HepG2 (cell line): ENCODE measurements at regions not wholly inside any gene's neighbourhood (a gene's known extent, or its start where the extent isn't known, plus 50 kb on each side); places are given as distances from the start of the nearest gene placed in this dataset.

Experiments
- ATAC-seq: fragments of 200-7000 bp; cut with Tn5 transposase; 3 replicates; pipeline ENCODE4 v1.9.1; 2020; ENCODE audit warnings: mild to moderate bottlenecking, moderate library complexity
- BruUV-seq: library from RNA; stranded (reverse); fragments of 400-500 nt; replicated peaks from 2 replicates; lab custom pipeline; 2021; lab: Mats Ljungman, UMichigan
- CTCF ChIA-PET: fragments of 300-600 bp; formaldehyde crosslinking; extraction: SDS; loops from one replicate; lab custom pipeline; 2021; ENCODE audit warnings: low total read pairs, inconsistent platforms, low intra/inter-chr PET ratio; lab: Yijun Ruan, JAX
- POLR2A ChIA-PET: fragments of 350-600 bp; sonication (Branson Sonifier 250); formaldehyde crosslinking; loops from one replicate; lab custom pipeline; 2020; ENCODE audit warnings: antibody characterized with exemption, inconsistent platforms; lab: Yijun Ruan, JAX
- DNase-seq: peaks from one replicate; pipeline ENCODE4 v3.0.0-alpha.2; 2015; ENCODE audit warnings: low spot score
- FAIRE-seq: peaks from 3 replicates; lab custom pipeline; 2011; peaks lifted over from hg19 to GRCh38; lab: Jason Lieb, UNC
- H2AFZ ChIP-seq: one replicate; pipeline ENCODE4 v1.6.1; 2011; ENCODE audit warnings: low read length, inconsistent platforms
- H3K27ac ChIP-seq: fragments of 300-600 bp; 3 replicates; pipeline ENCODE4 v1.8.0; 2011; ENCODE audit warnings: mixed run types, mild to moderate bottlenecking, mixed read lengths, low read length, inconsistent platforms; ENCODE audit not compliant: insufficient read depth; ENCODE audit errors: extremely low read length
- H3K27me3 ChIP-seq, 2 experiments: fragments of 200-600 bp in 1 of 2; 2 replicates in 1 of 2; 3 replicates in 1 of 2; pipeline versions ENCODE4 v1.6.0 to v1.8.0; 2011; ENCODE audit warnings: low read length in 2 of 2, mild to moderate bottlenecking in 2 of 2, moderate library complexity in 2 of 2, inconsistent platforms in 1 of 2; ENCODE audit not compliant: insufficient read depth in 2 of 2, control insufficient read depth in 1 of 2
- H3K36me3 ChIP-seq, 2 experiments: fragments of 200-600 bp in 1 of 2; replicated peaks in 1 of 2; 2 replicates in 1 of 2; 3 replicates in 1 of 2; pipeline versions ENCODE4 v1.5.1 to v1.8.0; 2011; ENCODE audit warnings: low read length in 2 of 2, inconsistent platforms in 1 of 2; ENCODE audit not compliant: insufficient read depth in 2 of 2, control insufficient read depth in 1 of 2
- H3K4me1 ChIP-seq: 2 replicates; pipeline ENCODE4 v1.5.1; 2012; ENCODE audit warnings: low read length, inconsistent platforms; ENCODE audit not compliant: insufficient read depth
- H3K4me2 ChIP-seq: 2 replicates; pipeline ENCODE4 v1.6.0; 2011; ENCODE audit warnings: low read depth, low read length, inconsistent platforms
- H3K4me3 ChIP-seq, 3 experiments: fragments of 200-600 bp in 1 of 3; sonication (generic), shearing (Covaris generic) in 1 of 3; replicated peaks in 1 of 3; 2 replicates each; pipeline ENCODE4 v1.5.1; 2011 to 2016; ENCODE audit warnings: low read length in 3 of 3, inconsistent platforms in 2 of 3, low read depth in 2 of 3, mild to moderate bottlenecking in 2 of 3, control low read depth in 1 of 3, mixed read lengths in 1 of 3; ENCODE audit not compliant: insufficient read depth in 1 of 3
- H3K79me2 ChIP-seq: one replicate; pipeline ENCODE4 v1.6.1; 2011; ENCODE audit warnings: low read length, inconsistent platforms; ENCODE audit not compliant: insufficient read depth
- H3K9ac ChIP-seq: 2 replicates; pipeline ENCODE4 v1.6.0; 2011; ENCODE audit warnings: mild to moderate bottlenecking, low read depth, low read length, inconsistent platforms; ENCODE audit not compliant: insufficient read depth
- H3K9me3 ChIP-seq: 2 replicates; pipeline ENCODE4 v1.5.1; 2012; ENCODE audit warnings: mild to moderate bottlenecking, low read length
- H4K20me1 ChIP-seq: 2 replicates; pipeline ENCODE4 v1.6.0; 2011; ENCODE audit warnings: inconsistent platforms, mild to moderate bottlenecking, low read length, moderate library complexity; ENCODE audit not compliant: insufficient read depth
- FOSL2 ChIP-seq: sonication (generic); formaldehyde crosslinking; IDR thresholded peaks from 2 replicates; pipeline ENCODE4 v1.4.0; 2020; ENCODE audit warnings: missing genetic modification reagents
- MED1 ChIP-seq: sonication (generic); formaldehyde crosslinking; IDR thresholded peaks from 2 replicates; pipeline ENCODE4 v1.4.0; 2020; ENCODE audit warnings: missing genetic modification reagents
- PCBP2 ChIP-seq: fragments of 200-400 bp; formaldehyde crosslinking; optimal IDR thresholded peaks from 2 replicates; pipeline ENCODE3; 2018; ENCODE audit warnings: low read length, low read depth; ENCODE audit not compliant: poor library complexity, severe bottlenecking
- SIN3B ChIP-seq: fragments of 150-350 bp; IDR thresholded peaks from 2 replicates; pipeline ENCODE4 v1.6.1; 2014; ENCODE audit warnings: low read length
- SMC3 ChIP-seq: IDR thresholded peaks from 2 replicates; pipeline ENCODE4 v1.6.1; 2011; ENCODE audit warnings: low read length, improper control_type of control experiment
- STAG1 ChIP-seq: sonication (generic); formaldehyde crosslinking; IDR thresholded peaks from 2 replicates; pipeline ENCODE4 v1.4.0; 2020; ENCODE audit warnings: missing genetic modification reagents
- ZBTB7A ChIP-seq: sonication (generic); formaldehyde crosslinking; IDR thresholded peaks from 2 replicates; pipeline ENCODE4 v1.8.0; 2022; ENCODE audit warnings: mild to moderate bottlenecking, missing genetic modification reagents
- ZNF101 ChIP-seq: sonication (generic); formaldehyde crosslinking; IDR thresholded peaks from 2 replicates; pipeline ENCODE4 v1.4.0; 2020; ENCODE audit warnings: mild to moderate bottlenecking, low read depth, missing genetic modification reagents, borderline replicate concordance
- ZNF282 ChIP-seq: fragments of 450-650 bp; IDR thresholded peaks from 2 replicates; pipeline ENCODE4 v1.6.1; 2018; ENCODE audit not compliant: partially characterized antibody
- WGBS: methylation state at CpG from one replicate; pipeline ENCODE4 v1.1.6; 2017; ENCODE audit warnings: low lambda C conversion rate; 5-methylcytosine and 5-hydroxymethylcytosine counted together
- in situ Hi-C: cut with HindIII; loops from 2 replicates; pipeline ENCODE4 v1.10.0; 2017; ENCODE audit warnings: low pct_unique_long_range_greater_than_20kb; ENCODE audit not compliant: extremely low pct_ligation_motif_present
- intact Hi-C: fragments of 100-400 bp; cut with micrococcal nuclease; formaldehyde crosslinking; loops from one replicate; pipeline ENCODE4 v1.10.0; 2022; ENCODE audit not compliant: unreplicated experiment
- TF ChIP-seq, protein P1 (sequence below): sonication (generic); formaldehyde crosslinking; conservative IDR thresholded peaks from 2 replicates; pipeline ENCODE4 v1.4.0; 2020; ENCODE audit warnings: missing genetic modification reagents
- TF ChIP-seq, protein P2 (sequence below): sonication (generic); formaldehyde crosslinking; IDR thresholded peaks from 2 replicates; pipeline ENCODE4 v1.4.0; 2020; ENCODE audit warnings: missing genetic modification reagents, borderline replicate concordance
- TF ChIP-seq, protein P3 (sequence below): sonication (generic); formaldehyde crosslinking; IDR thresholded peaks from 2 replicates; pipeline ENCODE4 v1.4.0; 2020; ENCODE audit warnings: mild to moderate bottlenecking, missing genetic modification reagents, borderline replicate concordance
- TF ChIP-seq, protein P4 (sequence below): sonication (generic); formaldehyde crosslinking; IDR thresholded peaks from 2 replicates; pipeline ENCODE4 v1.5.0; 2020; ENCODE audit warnings: mild to moderate bottlenecking, missing genetic modification reagents, moderate library complexity

DNA sequence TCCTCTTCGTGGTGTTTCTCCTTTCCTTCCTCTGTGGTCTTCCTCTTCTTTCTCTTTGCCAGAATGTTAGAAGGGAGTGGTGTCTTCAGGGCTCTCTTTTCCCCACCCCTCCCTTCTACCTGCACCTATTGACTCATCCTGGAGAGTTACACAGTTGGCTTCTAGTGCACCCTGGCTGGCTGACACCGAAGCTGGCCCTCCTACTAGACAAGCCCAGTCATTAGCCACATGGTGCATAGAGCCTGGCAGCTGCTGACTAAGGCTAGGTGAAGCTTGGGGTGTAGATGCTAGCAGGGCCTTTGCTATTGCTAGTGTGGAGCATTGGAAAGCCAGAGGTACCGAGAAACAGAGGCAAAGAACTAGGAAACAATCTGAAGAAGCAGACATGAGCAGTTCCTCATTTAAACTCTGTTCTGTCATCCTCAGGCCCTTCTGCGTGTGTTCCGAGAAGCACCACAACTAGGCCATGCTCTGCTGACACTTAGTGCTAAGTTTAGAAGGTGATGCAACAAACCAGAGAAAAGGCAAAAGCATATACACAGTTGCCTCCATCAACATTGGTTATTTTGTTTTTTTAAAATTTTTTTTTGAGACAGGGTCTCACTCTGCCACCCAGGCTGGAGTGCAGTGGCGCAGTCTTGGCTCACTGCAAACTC is 213.9 kb downstream of the BAMBI start:
- Histone ChIP-seq H3K27me3 (no peaks in the 10 kb centered on the region; a peak in 1 of 5 replicates), H3K36me3 (no peaks in the 10 kb centered on the region), H3K27ac (no peak overlapping the region), H2AFZ (no peak overlapping the region), H3K4me2 (no peak overlapping the region), H3K4me3 (no peak overlapping the region), H4K20me1 (no peaks in the 10 kb centered on the region), H3K4me1 (no peaks in the 10 kb centered on the region; the same call in 1 of the 2 replicates), H3K9me3 (no peaks in the 10 kb centered on the region), H3K9ac (no peak overlapping the region), H3K79me2 (no peaks in the 10 kb centered on the region)
- in situ Hi-C loops (no loop called here), intact Hi-C loops (no loop called here)
- CTCF ChIA-PET, result no interaction called here
- DNase-seq (no peak), FAIRE-seq (no peak), ATAC-seq (peak; percentile 40; the same call in 2 of the 3 replicates)
- BruUV-seq, result no TSS peak
- WGBS, result 58% methylated on average over 6 of the region's 6 CpGs
- POLR2A ChIA-PET, result no interaction called here
- TF ChIP-seq ZNF282, result no peak
- no peak for TF ChIP-seq SMC3
- TF ChIP-seq, protein P1, sequence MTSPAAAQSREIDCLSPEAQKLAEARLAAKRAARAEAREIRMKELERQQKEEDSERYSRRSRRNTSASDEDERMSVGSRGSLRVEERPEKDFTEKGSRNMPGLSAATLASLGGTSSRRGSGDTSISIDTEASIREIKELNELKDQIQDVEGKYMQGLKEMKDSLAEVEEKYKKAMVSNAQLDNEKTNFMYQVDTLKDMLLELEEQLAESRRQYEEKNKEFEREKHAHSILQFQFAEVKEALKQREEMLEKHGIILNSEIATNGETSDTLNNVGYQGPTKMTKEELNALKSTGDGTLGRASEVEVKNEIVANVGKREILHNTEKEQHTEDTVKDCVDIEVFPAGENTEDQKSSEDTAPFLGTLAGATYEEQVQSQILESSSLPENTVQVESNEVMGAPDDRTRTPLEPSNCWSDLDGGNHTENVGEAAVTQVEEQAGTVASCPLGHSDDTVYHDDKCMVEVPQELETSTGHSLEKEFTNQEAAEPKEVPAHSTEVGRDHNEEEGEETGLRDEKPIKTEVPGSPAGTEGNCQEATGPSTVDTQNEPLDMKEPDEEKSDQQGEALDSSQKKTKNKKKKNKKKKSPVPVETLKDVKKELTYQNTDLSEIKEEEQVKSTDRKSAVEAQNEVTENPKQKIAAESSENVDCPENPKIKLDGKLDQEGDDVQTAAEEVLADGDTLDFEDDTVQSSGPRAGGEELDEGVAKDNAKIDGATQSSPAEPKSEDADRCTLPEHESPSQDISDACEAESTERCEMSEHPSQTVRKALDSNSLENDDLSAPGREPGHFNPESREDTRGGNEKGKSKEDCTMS (CRISPR knock-in tag), result no peak
- TF ChIP-seq, protein P2, sequence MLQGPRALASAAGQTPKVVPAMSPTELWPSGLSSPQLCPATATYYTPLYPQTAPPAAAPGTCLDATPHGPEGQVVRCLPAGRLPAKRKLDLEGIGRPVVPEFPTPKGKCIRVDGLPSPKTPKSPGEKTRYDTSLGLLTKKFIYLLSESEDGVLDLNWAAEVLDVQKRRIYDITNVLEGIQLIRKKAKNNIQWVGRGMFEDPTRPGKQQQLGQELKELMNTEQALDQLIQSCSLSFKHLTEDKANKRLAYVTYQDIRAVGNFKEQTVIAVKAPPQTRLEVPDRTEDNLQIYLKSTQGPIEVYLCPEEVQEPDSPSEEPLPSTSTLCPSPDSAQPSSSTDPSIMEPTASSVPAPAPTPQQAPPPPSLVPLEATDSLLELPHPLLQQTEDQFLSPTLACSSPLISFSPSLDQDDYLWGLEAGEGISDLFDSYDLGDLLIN, result no peak
- TF ChIP-seq FOSL2 (CRISPR knock-in tag), result 0 out of 2 replicates have a peak, but pooled peaks have one; percentile 7
- peak; percentile 20; the same call in 1 of the 2 replicates for TF ChIP-seq STAG1 (CRISPR knock-in tag)
- no peak for TF ChIP-seq MED1 (CRISPR knock-in tag)
- TF ChIP-seq PCBP2, result no peak
- TF ChIP-seq ZBTB7A, result no peak
- TF ChIP-seq, protein P3, sequence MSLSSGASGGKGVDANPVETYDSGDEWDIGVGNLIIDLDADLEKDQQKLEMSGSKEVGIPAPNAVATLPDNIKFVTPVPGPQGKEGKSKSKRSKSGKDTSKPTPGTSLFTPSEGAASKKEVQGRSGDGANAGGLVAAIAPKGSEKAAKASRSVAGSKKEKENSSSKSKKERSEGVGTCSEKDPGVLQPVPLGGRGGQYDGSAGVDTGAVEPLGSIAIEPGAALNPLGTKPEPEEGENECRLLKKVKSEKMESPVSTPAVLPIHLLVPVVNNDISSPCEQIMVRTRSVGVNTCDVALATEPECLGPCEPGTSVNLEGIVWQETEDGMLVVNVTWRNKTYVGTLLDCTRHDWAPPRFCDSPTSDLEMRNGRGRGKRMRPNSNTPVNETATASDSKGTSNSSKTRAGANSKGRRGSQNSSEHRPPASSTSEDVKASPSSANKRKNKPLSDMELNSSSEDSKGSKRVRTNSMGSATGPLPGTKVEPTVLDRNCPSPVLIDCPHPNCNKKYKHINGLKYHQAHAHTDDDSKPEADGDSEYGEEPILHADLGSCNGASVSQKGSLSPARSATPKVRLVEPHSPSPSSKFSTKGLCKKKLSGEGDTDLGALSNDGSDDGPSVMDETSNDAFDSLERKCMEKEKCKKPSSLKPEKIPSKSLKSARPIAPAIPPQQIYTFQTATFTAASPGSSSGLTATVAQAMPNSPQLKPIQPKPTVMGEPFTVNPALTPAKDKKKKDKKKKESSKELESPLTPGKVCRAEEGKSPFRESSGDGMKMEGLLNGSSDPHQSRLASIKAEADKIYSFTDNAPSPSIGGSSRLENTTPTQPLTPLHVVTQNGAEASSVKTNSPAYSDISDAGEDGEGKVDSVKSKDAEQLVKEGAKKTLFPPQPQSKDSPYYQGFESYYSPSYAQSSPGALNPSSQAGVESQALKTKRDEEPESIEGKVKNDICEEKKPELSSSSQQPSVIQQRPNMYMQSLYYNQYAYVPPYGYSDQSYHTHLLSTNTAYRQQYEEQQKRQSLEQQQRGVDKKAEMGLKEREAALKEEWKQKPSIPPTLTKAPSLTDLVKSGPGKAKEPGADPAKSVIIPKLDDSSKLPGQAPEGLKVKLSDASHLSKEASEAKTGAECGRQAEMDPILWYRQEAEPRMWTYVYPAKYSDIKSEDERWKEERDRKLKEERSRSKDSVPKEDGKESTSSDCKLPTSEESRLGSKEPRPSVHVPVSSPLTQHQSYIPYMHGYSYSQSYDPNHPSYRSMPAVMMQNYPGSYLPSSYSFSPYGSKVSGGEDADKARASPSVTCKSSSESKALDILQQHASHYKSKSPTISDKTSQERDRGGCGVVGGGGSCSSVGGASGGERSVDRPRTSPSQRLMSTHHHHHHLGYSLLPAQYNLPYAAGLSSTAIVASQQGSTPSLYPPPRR (CRISPR knock-in tag), result no peak
- no peak for TF ChIP-seq SIN3B
- no peak for TF ChIP-seq ZNF101
- TF ChIP-seq, protein P4, sequence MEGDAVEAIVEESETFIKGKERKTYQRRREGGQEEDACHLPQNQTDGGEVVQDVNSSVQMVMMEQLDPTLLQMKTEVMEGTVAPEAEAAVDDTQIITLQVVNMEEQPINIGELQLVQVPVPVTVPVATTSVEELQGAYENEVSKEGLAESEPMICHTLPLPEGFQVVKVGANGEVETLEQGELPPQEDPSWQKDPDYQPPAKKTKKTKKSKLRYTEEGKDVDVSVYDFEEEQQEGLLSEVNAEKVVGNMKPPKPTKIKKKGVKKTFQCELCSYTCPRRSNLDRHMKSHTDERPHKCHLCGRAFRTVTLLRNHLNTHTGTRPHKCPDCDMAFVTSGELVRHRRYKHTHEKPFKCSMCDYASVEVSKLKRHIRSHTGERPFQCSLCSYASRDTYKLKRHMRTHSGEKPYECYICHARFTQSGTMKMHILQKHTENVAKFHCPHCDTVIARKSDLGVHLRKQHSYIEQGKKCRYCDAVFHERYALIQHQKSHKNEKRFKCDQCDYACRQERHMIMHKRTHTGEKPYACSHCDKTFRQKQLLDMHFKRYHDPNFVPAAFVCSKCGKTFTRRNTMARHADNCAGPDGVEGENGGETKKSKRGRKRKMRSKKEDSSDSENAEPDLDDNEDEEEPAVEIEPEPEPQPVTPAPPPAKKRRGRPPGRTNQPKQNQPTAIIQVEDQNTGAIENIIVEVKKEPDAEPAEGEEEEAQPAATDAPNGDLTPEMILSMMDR (CRISPR knock-in tag), result peak; percentile 29; the same call in 1 of the 2 replicates
